Cardiac fibroblast (primary cell): ENCODE measurements at regions not wholly inside any gene's neighbourhood (a gene's known extent, or its start where the extent isn't known, plus 50 kb on each side); places are given as distances from the start of the nearest gene placed in this dataset.

Experiments
- DNase-seq, 2 donors: peaks; one replicate each; pipeline versions ENCODE4 v3.0.0 to v3.0.0-alpha.2; 2010; ENCODE audit warnings: low read depth in 2 of 2
- H3K4me3 ChIP-seq, 2 donors: replicated peaks in 1 of 2; 1 replicate in 1 of 2; 2 replicates in 1 of 2; pipeline ENCODE4 v1.5.1; 2011; ENCODE audit warnings: low read depth in 2 of 2, low read length in 2 of 2, mild to moderate bottlenecking in 2 of 2, moderate library complexity in 1 of 2
- TF ChIP-seq, protein P1 (sequence below): IDR thresholded peaks from one replicate; pipeline ENCODE4 v1.5.1; 2011; ENCODE audit warnings: low read depth, mild to moderate bottlenecking, low read length, inconsistent platforms

DNA sequence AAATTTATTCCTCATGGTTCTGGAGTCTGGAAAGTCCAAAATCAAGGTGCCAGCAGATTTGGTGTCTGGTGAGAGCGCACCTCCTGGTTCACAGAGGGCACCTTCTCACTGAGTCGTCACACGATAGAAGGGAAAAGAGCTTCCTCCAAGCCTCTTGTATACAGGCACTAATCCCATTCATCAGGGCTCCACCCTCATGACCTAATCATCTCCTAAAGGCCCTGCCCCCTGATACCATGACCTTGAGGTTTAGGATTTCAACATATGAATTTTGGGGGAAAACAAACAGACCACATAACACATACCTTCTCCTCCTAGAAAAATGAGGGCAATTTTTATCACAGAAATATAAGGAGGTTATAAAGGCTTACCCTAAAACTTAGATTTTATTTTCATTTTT lies 88.0 kb upstream of the NFIA start:
- TF ChIP-seq, protein P1, sequence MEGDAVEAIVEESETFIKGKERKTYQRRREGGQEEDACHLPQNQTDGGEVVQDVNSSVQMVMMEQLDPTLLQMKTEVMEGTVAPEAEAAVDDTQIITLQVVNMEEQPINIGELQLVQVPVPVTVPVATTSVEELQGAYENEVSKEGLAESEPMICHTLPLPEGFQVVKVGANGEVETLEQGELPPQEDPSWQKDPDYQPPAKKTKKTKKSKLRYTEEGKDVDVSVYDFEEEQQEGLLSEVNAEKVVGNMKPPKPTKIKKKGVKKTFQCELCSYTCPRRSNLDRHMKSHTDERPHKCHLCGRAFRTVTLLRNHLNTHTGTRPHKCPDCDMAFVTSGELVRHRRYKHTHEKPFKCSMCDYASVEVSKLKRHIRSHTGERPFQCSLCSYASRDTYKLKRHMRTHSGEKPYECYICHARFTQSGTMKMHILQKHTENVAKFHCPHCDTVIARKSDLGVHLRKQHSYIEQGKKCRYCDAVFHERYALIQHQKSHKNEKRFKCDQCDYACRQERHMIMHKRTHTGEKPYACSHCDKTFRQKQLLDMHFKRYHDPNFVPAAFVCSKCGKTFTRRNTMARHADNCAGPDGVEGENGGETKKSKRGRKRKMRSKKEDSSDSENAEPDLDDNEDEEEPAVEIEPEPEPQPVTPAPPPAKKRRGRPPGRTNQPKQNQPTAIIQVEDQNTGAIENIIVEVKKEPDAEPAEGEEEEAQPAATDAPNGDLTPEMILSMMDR: no peak
- no peak overlapping the region for H3K4me3 ChIP-seq
- no peak for DNase-seq

DNA sequence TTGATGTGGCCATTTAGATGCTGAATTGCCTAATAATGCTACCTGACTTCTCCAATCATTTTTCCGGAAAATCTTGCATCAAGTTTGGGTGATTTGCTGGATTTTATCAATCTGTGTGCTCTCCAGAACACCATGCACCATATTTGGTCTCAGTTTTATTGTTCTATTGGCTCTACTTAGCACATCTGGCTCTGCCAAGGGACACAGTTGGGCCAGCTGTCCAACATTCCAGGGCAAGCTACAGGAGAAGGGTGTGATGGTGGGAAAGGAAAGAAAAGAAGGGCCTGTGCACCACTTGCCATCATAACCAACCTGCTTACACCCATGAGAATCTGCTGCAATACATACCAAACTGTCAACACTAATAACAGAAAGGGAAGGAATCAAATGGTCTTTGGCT lies 90.2 kb upstream of the NFIA start:
- no peak overlapping the region for H3K4me3 ChIP-seq
- DNase-seq: peak in 1 of 2 donors; percentile 18
- TF ChIP-seq, protein P1: no peak

DNA sequence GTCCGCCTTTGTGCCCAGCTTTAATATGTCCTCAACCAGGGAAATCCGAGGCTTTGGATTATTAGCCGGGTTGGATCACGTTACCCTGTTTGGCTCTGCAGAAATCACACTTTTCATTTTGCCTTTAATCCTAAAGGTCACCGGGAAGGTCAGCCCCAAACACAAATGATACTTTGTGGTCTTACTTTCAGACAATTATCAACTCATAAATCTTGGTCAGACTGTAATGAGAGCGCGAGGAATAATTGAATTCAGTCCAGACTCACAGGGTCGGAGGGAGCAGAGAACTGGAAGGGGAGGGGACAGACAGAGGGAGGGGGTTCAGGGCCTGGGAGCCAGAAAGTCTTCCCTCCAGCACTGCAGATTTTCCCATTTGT lies 91.7 kb upstream of the NFIA start:
- TF ChIP-seq, protein P1: no peak
- DNase-seq: no peak
- H3K4me3 ChIP-seq: no peak overlapping the region

DNA sequence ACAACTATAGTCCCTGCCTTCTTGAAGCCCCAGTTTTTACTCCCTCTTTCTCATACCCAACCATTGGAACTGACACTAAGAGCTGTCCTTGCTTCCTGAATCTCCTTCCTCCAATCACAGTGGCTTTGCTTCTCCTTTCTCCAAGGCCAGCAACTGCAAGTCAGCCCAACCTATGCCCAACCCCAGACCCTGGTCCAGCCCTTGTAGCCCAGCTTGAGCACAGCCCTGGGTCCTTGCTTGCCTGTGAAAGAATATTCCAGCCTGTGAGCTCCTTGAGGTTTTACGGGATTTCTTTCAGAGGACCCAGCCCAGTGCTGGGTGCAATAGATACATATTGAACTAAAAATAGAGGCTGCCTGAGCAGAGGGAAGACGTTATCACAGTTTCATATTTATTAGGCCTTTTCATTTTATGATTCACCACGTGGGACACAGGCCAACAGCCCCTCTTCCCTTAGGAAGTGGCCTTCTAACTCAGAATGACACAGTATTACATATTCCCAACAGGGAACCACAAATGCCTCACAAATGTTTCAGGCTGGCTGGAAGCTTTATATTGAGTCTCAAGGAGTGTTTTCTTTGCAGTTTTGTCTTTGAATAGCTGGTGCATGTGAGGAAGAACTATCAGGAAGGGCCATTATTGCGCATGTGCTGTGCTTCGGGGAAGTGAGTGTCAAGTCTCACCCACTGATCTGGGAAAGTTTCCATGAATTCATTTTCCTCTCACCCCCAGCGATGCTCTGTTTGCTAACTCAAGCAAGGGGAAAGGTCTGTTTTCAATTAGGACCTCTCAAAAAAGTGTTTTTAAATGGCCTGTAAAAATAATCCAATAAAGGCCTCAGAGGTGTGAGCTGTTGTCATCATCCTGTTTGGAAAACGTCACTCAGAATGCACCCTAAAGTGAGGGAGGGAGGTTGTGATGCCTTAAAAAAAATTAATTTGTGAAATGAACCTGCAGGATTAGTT lies 92.3 kb upstream of the NFIA start:
- peak; percentile 91 for DNase-seq
- H3K4me3 ChIP-seq: no peak overlapping the region
- TF ChIP-seq, protein P1: no peak

DNA sequence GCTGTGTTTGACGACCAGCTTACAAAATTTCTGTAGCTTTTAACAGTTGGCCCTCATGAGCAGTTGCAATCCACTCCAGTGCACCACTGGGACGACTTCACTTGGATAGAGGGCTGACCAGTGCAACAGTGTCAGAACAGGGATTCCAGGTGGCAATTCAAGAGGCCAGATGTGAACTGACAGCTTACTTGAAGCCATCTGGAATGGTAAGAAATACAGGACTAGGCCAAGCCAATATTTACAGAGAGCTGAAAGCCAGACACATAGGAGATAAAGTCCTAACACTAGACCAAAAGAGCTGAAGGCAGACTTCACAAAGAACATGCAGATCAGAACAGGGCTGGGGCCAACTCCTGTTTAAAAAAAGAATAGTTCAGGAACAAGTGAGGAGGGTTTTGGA lies 93.5 kb upstream of the NFIA start:
- H3K4me3 ChIP-seq: no peak overlapping the region
- DNase-seq: peak in 1 of 2 donors; percentile 24
- TF ChIP-seq, protein P1: no peak

DNA sequence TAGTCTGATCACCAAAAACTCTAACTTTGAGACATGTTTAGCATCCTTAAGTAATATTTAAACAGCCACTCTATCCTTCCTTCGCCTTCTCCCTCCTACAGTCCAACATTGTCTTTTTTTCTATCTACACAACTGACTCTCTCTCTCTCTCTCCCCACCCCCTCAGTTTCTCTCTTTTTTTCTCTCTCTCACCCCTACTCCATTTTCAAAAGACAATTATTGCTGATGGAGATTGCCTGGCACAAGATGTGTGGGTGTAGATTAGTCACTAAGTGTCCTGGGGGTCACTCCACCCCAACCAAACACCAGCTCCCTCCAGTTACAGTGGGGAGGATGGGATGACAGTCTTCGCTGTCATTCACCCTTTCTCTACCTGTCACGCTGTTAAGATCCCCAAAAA lies 94.5 kb upstream of the NFIA start:
- no peak overlapping the region for H3K4me3 ChIP-seq
- DNase-seq: no peak
- TF ChIP-seq, protein P1: no peak
